C4-2B (cell line): ENCODE measurements at regions not wholly inside any gene's neighbourhood (a gene's known extent, or its start where the extent isn't known, plus 50 kb on each side); places are given as distances from the start of the nearest gene placed in this dataset.

ENCODE experiments used
- CTCF ChIP-seq: fragments of 450-650 bp; conservative IDR thresholded peaks from 2 replicates; pipeline ENCODE4 v1.5.1; 2017; ENCODE audit warnings: mild to moderate bottlenecking
- ZFX ChIP-seq: fragments of 450-650 bp; IDR thresholded peaks from 2 replicates; pipeline ENCODE4 v1.6.1; 2017

GRCh38 chr21:35291034-35291433, 241.9 kb upstream of the RUNX1 start:
- TF ChIP-seq CTCF = no peak
- no peak for TF ChIP-seq ZFX
